ENCODE measurements at regions not wholly inside any gene's neighbourhood (a gene's known extent, or its start where the extent isn't known, plus 50 kb on each side); places are given as distances from the start of the nearest gene placed in this dataset.

GRCh38 chr20:53668992-53669391 is 75.4 kb upstream of the ZNF217 start:
- no peak for TF ChIP-seq EZH2phosphoT487 (IDR thresholded peaks at IDR 0.05; ENCODE audit: insufficient read depth, low read depth)
- no peak for TF ChIP-seq EZH2 (IDR thresholded peaks at IDR 0.05; ENCODE audit: insufficient read depth, poor library complexity, severe bottlenecking)
